ENCODE measurements at regions not wholly inside any gene's neighbourhood (a gene's known extent, or its start where the extent isn't known, plus 50 kb on each side); places are given as distances from the start of the nearest gene placed in this dataset.

GRCh38 chr7:149588930-149589329, 91.3 kb upstream of the ZNF746 start:
- H3K4me2 ChIP-seq (ENCODE audit: insufficient read depth, low read length) = no peak overlapping the region
- H3K27me3 ChIP-seq (ENCODE audit: insufficient read depth, low read length, poor library complexity) = no peaks in the 10 kb centered on the region
- H4K20me1 ChIP-seq (ENCODE audit: insufficient read depth, low read length) = no peaks in the 10 kb centered on the region; the same call in 1 of the 2 replicates
- no peak overlapping the region for H3K9ac ChIP-seq (ENCODE audit: low read depth, low read length)
- no peak overlapping the region for H3K27ac ChIP-seq (ENCODE audit: low read length)
- H3K4me3 ChIP-seq (ENCODE audit: low read depth in 1 of 2, low read length in 2 of 2) = no peak overlapping the region
- TF ChIP-seq EZH2 (IDR thresholded peaks at IDR 0.05; ENCODE audit: borderline replicate concordance, low read depth, low read length, severe bottlenecking) (no peak), CTCF (IDR thresholded peaks at IDR 0.05; ENCODE audit: borderline replicate concordance, extremely low read depth, low read length, poor library complexity, severe bottlenecking) (no peak)
- H3K9me3 ChIP-seq (ENCODE audit: insufficient read depth, low read length, severe bottlenecking) = no peaks in the 10 kb centered on the region
- peaks cover 93% of the 10 kb centered on the region for H3K36me3 ChIP-seq (ENCODE audit: insufficient read depth, low read length)
- no peaks in the 10 kb centered on the region for H3K4me1 ChIP-seq (ENCODE audit: insufficient read depth, low read length)
- ATAC-seq (ENCODE audit: insufficient read depth, low read depth) = no peak
- peaks cover 3% of the 10 kb centered on the region; the same call in 1 of the 2 replicates for H3K79me2 ChIP-seq (ENCODE audit: insufficient read depth, low read length)
- DNase-seq = no peak
- H2AFZ ChIP-seq (ENCODE audit: low read depth, low read length) = no peak overlapping the region

- H3K9ac ChIP-seq (ENCODE audit: low read depth, low read length) = no peak overlapping the region
- no peaks in the 10 kb centered on the region; the same call in 1 of the 2 replicates for H4K20me1 ChIP-seq (ENCODE audit: insufficient read depth, low read length)
- H3K27ac ChIP-seq (ENCODE audit: low read length) = no peak overlapping the region
- H3K4me2 ChIP-seq (ENCODE audit: insufficient read depth, low read length) = no peak overlapping the region
- H3K79me2 ChIP-seq (ENCODE audit: insufficient read depth, low read length) = peaks cover 3% of the 10 kb centered on the region; the same call in 1 of the 2 replicates
- H3K4me1 ChIP-seq (ENCODE audit: insufficient read depth, low read length) = no peaks in the 10 kb centered on the region
- H2AFZ ChIP-seq (ENCODE audit: low read depth, low read length) = no peak overlapping the region
- peaks cover 94% of the 10 kb centered on the region for H3K36me3 ChIP-seq (ENCODE audit: insufficient read depth, low read length)
- no peak for DNase-seq
- no peaks in the 10 kb centered on the region for H3K9me3 ChIP-seq (ENCODE audit: insufficient read depth, low read length, severe bottlenecking)
- no peak for ATAC-seq (ENCODE audit: insufficient read depth, low read depth)
- H3K4me3 ChIP-seq (ENCODE audit: low read depth in 1 of 2, low read length in 2 of 2) = no peak overlapping the region
- no peaks in the 10 kb centered on the region for H3K27me3 ChIP-seq (ENCODE audit: insufficient read depth, low read length, poor library complexity)
- TF ChIP-seq CTCF (IDR thresholded peaks at IDR 0.05; ENCODE audit: borderline replicate concordance, extremely low read depth, low read length, poor library complexity, severe bottlenecking) (no peak), EZH2 (IDR thresholded peaks at IDR 0.05; ENCODE audit: borderline replicate concordance, low read depth, low read length, severe bottlenecking) (no peak)
These were observed 89.3 kb upstream of the ZNF746 start for GRCh38 chr7:149586646-149587645.

- no peak overlapping the region for H3K4me3 ChIP-seq (ENCODE audit: low read depth in 1 of 2, low read length in 2 of 2)
- no peak for DNase-seq
- no peak overlapping the region for H3K9ac ChIP-seq (ENCODE audit: low read depth, low read length)
- H4K20me1 ChIP-seq (ENCODE audit: insufficient read depth, low read length) = no peaks in the 10 kb centered on the region
- peaks cover 3% of the 10 kb centered on the region; the same call in 1 of the 2 replicates for H3K79me2 ChIP-seq (ENCODE audit: insufficient read depth, low read length)
- no peak overlapping the region for H3K27ac ChIP-seq (ENCODE audit: low read length)
- peaks cover 97% of the 10 kb centered on the region for H3K36me3 ChIP-seq (ENCODE audit: insufficient read depth, low read length)
- H3K9me3 ChIP-seq (ENCODE audit: insufficient read depth, low read length, severe bottlenecking) = peaks cover 11% of the 10 kb centered on the region
- TF ChIP-seq EZH2 (IDR thresholded peaks at IDR 0.05; ENCODE audit: borderline replicate concordance, low read depth, low read length, severe bottlenecking) (no peak), CTCF (IDR thresholded peaks at IDR 0.05; ENCODE audit: borderline replicate concordance, extremely low read depth, low read length, poor library complexity, severe bottlenecking) (no peak)
- H3K4me2 ChIP-seq (ENCODE audit: insufficient read depth, low read length) = no peak overlapping the region
- ATAC-seq (ENCODE audit: insufficient read depth, low read depth) = no peak
- H2AFZ ChIP-seq (ENCODE audit: low read depth, low read length) = no peak overlapping the region
- no peaks in the 10 kb centered on the region for H3K27me3 ChIP-seq (ENCODE audit: insufficient read depth, low read length, poor library complexity)
- H3K4me1 ChIP-seq (ENCODE audit: insufficient read depth, low read length) = no peaks in the 10 kb centered on the region
These were observed 86.9 kb upstream of the ZNF746 start for GRCh38 chr7:149584530-149584929.

Measured in DND-41 (cell line).